Smooth muscle cell (in vitro differentiated cells): ENCODE measurements at regions not wholly inside any gene's neighbourhood (a gene's known extent, or its start where the extent isn't known, plus 50 kb on each side); places are given as distances from the start of the nearest gene placed in this dataset.

Source experiments
- DNase-seq: peaks from one replicate; lab custom pipeline; 2025; ENCODE audit not compliant: unreplicated experiment; lab: John Stamatoyannopoulos, UW
- H2AFZ ChIP-seq: fragments of 200-600 bp; sonication (generic); 2 replicates; pipeline ENCODE4 v1.6.0; 2016; ENCODE audit warnings: antibody characterized with exemption, low read depth, mild to moderate bottlenecking
- H3F3A ChIP-seq: fragments of 200-600 bp; sonication (generic); 2 replicates; pipeline ENCODE4 v1.6.0; 2017; ENCODE audit warnings: antibody characterized with exemption, low read depth
- H3K27ac ChIP-seq: fragments of 200-600 bp; sonication (generic); 2 replicates; pipeline ENCODE4 v1.5.1; 2016; ENCODE audit warnings: low read depth, mild to moderate bottlenecking
- H3K27me3 ChIP-seq: fragments of 200-600 bp; sonication (generic); 2 replicates; pipeline ENCODE4 v1.6.1; 2016; ENCODE audit warnings: low read depth, mild to moderate bottlenecking
- H3K36me3 ChIP-seq: fragments of 200-600 bp; sonication (generic); 2 replicates; pipeline ENCODE4 v1.5.1; 2016; ENCODE audit warnings: low read depth
- H3K4me1 ChIP-seq: fragments of 200-600 bp; sonication (generic); 2 replicates; pipeline ENCODE4 v1.5.1; 2016; ENCODE audit warnings: low read depth
- H3K4me2 ChIP-seq: fragments of 200-600 bp; sonication (generic); 2 replicates; pipeline ENCODE4 v1.6.0; 2016; ENCODE audit warnings: mild to moderate bottlenecking
- H3K4me3 ChIP-seq: fragments of 200-600 bp; sonication (generic); 2 replicates; pipeline ENCODE4 v1.5.1; 2016; ENCODE audit warnings: mild to moderate bottlenecking
- H3K79me2 ChIP-seq: fragments of 200-600 bp; sonication (generic); 2 replicates; pipeline ENCODE4 v1.6.0; 2016; ENCODE audit warnings: low read depth, mild to moderate bottlenecking
- H3K9ac ChIP-seq: fragments of 200-600 bp; sonication (generic); 2 replicates; pipeline ENCODE4 v1.6.0; 2016; ENCODE audit warnings: low read depth
- H3K9me3 ChIP-seq: fragments of 200-600 bp; sonication (generic); replicated peaks from 2 replicates; pipeline ENCODE4 v1.5.1; 2016; ENCODE audit warnings: low read depth
- H4K20me1 ChIP-seq: fragments of 200-600 bp; sonication (generic); 2 replicates; pipeline ENCODE4 v1.6.0; 2016; ENCODE audit warnings: low read depth
- CTCF ChIP-seq: fragments of 200-600 bp; sonication (generic); IDR thresholded peaks from 2 replicates; pipeline ENCODE4 v1.5.1; 2017; ENCODE audit warnings: borderline replicate concordance, mild to moderate bottlenecking, antibody characterized with exemption; ENCODE audit not compliant: insufficient read depth, poor library complexity, severe bottlenecking
- WGBS: methylation state at CpG from one replicate; pipeline ENCODE4 v1.1.7; 2016; ENCODE audit warnings: low lambda C conversion rate; 5-methylcytosine and 5-hydroxymethylcytosine counted together

- Histone ChIP-seq H3F3A (no peaks in the 10 kb centered on the region), H3K79me2 (no peaks in the 10 kb centered on the region), H3K27ac (no peak overlapping the region), H3K27me3 (no peaks in the 10 kb centered on the region), H3K9ac (no peak overlapping the region), H3K36me3 (no peaks in the 10 kb centered on the region), H3K4me1 (no peaks in the 10 kb centered on the region), H3K4me2 (no peak overlapping the region), H3K9me3 (no peaks in the 10 kb centered on the region), H2AFZ (no peak overlapping the region), H4K20me1 (no peaks in the 10 kb centered on the region), H3K4me3 (no peak overlapping the region)
- WGBS = 58% methylated on average over 5 of the region's 5 CpGs
- DNase-seq = no peak
- TF ChIP-seq CTCF = no peak
Measured at GRCh38 chr4:104763554-104764222, 269.0 kb upstream of the CXXC4 start.

GRCh38 chr4:104766676-104767075, 272.0 kb upstream of the CXXC4 start:
- Histone ChIP-seq H3K4me3 (no peak overlapping the region), H3K9ac (no peak overlapping the region), H3K36me3 (no peaks in the 10 kb centered on the region), H4K20me1 (no peaks in the 10 kb centered on the region), H3K4me1 (no peaks in the 10 kb centered on the region), H3K79me2 (no peaks in the 10 kb centered on the region), H3K4me2 (no peak overlapping the region), H3F3A (no peaks in the 10 kb centered on the region), H3K27me3 (no peaks in the 10 kb centered on the region), H2AFZ (no peak overlapping the region), H3K27ac (no peak overlapping the region), H3K9me3 (no peaks in the 10 kb centered on the region)
- no peak for DNase-seq
- no peak for TF ChIP-seq CTCF
- 80% methylated on average over 1 of the region's 1 CpG for WGBS

GRCh38 chr4:104772849-104773248, 278.2 kb upstream of the CXXC4 start:
- 72% methylated on average over 1 of the region's 1 CpG for whole genome bisulfite sequencing
- H4K20me1 ChIP-seq = no peaks in the 10 kb centered on the region
- H3K27ac ChIP-seq = no peak overlapping the region
- DNase-seq = no peak
- H3K36me3 ChIP-seq = no peaks in the 10 kb centered on the region
- no peaks in the 10 kb centered on the region for H3K79me2 ChIP-seq
- no peak overlapping the region for H3K4me2 ChIP-seq
- no peak for TF ChIP-seq CTCF
- H3K27me3 ChIP-seq = no peaks in the 10 kb centered on the region
- H3F3A ChIP-seq = no peaks in the 10 kb centered on the region
- no peak overlapping the region for H2AFZ ChIP-seq
- no peaks in the 10 kb centered on the region for H3K9me3 ChIP-seq
- H3K4me3 ChIP-seq = no peak overlapping the region
- H3K9ac ChIP-seq = no peak overlapping the region
- H3K4me1 ChIP-seq = no peaks in the 10 kb centered on the region

DNA sequence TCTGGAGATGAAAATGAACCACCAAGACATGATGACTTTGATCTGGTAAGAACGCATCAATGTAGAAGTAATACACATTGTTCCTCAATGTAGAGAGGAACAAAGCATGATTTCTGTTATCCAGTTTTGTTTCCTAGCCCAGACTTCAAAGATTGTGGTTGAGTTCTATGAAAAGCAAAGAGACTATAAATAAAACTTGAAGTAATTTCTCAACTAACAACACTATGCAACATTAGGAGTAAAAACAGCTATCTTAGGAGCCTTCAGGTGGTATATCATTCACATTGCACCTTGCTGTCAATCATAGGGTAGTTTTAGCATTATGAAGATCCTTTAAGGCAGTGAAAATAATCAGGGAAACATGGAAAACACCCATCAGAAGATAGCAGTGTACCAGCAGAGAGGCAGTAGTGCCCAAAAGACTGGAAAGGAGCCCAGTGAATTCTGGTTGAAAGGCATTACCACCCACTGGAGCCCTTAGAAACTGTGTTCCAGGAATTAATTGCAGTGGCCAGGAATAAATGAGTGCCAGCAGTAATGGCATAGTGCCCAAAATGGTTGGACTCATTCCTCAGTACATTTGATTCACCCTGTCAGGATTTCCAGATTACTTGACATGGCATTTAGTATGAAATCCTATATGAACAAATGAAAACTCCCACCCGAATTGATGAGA, 300.7 kb upstream of the CXXC4 start:
- Histone ChIP-seq H3K4me1 (no peaks in the 10 kb centered on the region), H3K9ac (no peak overlapping the region), H3K79me2 (no peaks in the 10 kb centered on the region), H3K36me3 (no peaks in the 10 kb centered on the region), H3K9me3 (no peaks in the 10 kb centered on the region), H3K27ac (no peak overlapping the region), H3F3A (no peaks in the 10 kb centered on the region), H3K4me3 (no peak overlapping the region), H4K20me1 (no peaks in the 10 kb centered on the region), H3K4me2 (no peak overlapping the region), H2AFZ (no peak overlapping the region), H3K27me3 (no peaks in the 10 kb centered on the region)
- DNase-seq = no peak
- no peak for TF ChIP-seq CTCF
- 43% methylated on average over 2 of the region's 2 CpGs for WGBS
